ENCODE measurements at regions not wholly inside any gene's neighbourhood (a gene's known extent, or its start where the extent isn't known, plus 50 kb on each side); places are given as distances from the start of the nearest gene placed in this dataset.
"Not testable (repeated sequence)": the region's sequence is repeated elsewhere in the genome, so short reads cannot be mapped to it uniquely, and the experiment has no call there.

DNA sequence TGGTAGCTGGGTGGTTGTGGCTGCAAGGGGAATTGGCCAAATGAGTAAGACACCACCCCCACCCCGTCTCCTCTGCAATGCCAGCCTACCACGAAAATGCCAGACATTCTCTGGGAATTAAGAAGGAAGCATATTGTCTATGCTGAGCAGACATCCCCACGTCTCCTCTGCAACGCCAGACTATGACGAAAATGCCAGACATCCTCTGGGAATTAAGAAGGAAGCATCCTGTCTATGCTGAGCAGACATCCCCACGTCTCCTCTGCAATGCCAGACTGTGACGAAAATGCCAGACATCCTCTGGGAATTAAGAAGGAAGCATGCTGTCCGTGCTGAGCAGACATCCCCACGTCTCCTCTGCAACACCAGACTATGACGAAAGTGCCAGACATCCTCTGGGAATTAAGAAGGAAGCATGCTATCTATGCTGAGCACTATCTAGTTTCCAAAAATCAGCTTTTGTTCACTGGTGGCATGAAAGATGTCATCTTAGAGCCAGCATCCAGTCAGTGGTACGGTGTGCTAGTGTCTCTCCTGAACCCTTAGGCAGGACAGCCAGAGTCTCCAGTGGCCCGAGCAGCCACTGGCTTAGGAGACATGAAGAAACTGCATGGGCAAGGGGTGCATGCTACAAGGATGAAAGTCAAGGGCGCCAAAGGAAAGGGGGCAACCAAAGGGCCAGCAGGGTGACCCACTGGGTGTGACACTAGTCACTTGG lies 339.8 kb upstream of the FRG1 start:
- H3K27me3 ChIP-seq (ENCODE audit: control insufficient read depth, low read length): no peaks in the 10 kb centered on the region
- H3F3A ChIP-seq (ENCODE audit: control insufficient read depth, insufficient read depth): no peaks in the 10 kb centered on the region
- H3K36me3 ChIP-seq (ENCODE audit: control insufficient read depth, low read length): no peaks in the 10 kb centered on the region
- no peaks in the 10 kb centered on the region for H4K20me1 ChIP-seq (ENCODE audit: control insufficient read depth, insufficient read depth, low read depth, low read length)
- no peaks in the 10 kb centered on the region for H3K9me3 ChIP-seq (ENCODE audit: control insufficient read depth, insufficient read depth, low read length)
- H3K27ac ChIP-seq (ENCODE audit: low read depth, low read length): no peak overlapping the region
- H3K4me3 ChIP-seq (ENCODE audit: low read length): no peak overlapping the region
- H3K79me2 ChIP-seq (ENCODE audit: control insufficient read depth, low read length): no peaks in the 10 kb centered on the region
- no peaks in the 10 kb centered on the region for H3K9me2 ChIP-seq (replicated peaks; ENCODE audit: control insufficient read depth, low read length)
- TF ChIP-seq EZH2phosphoT487 (IDR thresholded peaks at IDR 0.05; ENCODE audit: borderline replicate concordance, low read length): no peak
- TF ChIP-seq, protein P1, sequence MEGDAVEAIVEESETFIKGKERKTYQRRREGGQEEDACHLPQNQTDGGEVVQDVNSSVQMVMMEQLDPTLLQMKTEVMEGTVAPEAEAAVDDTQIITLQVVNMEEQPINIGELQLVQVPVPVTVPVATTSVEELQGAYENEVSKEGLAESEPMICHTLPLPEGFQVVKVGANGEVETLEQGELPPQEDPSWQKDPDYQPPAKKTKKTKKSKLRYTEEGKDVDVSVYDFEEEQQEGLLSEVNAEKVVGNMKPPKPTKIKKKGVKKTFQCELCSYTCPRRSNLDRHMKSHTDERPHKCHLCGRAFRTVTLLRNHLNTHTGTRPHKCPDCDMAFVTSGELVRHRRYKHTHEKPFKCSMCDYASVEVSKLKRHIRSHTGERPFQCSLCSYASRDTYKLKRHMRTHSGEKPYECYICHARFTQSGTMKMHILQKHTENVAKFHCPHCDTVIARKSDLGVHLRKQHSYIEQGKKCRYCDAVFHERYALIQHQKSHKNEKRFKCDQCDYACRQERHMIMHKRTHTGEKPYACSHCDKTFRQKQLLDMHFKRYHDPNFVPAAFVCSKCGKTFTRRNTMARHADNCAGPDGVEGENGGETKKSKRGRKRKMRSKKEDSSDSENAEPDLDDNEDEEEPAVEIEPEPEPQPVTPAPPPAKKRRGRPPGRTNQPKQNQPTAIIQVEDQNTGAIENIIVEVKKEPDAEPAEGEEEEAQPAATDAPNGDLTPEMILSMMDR (IDR thresholded peaks at IDR 0.05; ENCODE audit: low read depth, low read length, poor library complexity, severe bottlenecking): no peak
- H3K4me2 ChIP-seq (ENCODE audit: low read length): no peak overlapping the region
- no peaks in the 10 kb centered on the region for H3K4me1 ChIP-seq (ENCODE audit: control insufficient read depth, low read length)

DNA sequence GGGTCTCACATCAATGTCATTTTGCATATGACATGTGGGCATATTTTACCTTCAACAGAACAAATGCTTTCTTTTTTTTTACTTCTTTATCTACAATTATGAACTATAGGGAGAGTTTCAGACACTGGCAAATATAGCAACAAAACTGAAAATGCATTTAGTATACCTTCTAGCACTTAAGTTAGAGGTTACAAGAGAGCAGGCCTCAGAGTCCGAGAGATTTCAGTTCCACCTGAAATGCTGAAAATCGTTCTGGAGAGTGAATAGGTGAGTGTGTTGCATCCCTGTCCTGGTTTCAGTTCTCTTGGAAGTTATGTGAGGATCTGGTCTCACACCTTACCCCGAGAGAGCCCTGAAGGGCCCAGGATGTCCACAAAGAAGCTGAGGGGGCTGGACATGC lies 337.8 kb upstream of the FRG1 start:
- not testable (repeated sequence) for H3K9me2 ChIP-seq (replicated peaks; ENCODE audit: control insufficient read depth, low read length); H4K20me1 ChIP-seq (ENCODE audit: control insufficient read depth, insufficient read depth, low read depth, low read length); H3K9me3 ChIP-seq (ENCODE audit: control insufficient read depth, insufficient read depth, low read length); H3F3A ChIP-seq (ENCODE audit: control insufficient read depth, insufficient read depth); H3K27me3 ChIP-seq (ENCODE audit: control insufficient read depth, low read length); H3K4me1 ChIP-seq (ENCODE audit: control insufficient read depth, low read length); H3K36me3 ChIP-seq (ENCODE audit: control insufficient read depth, low read length); H3K79me2 ChIP-seq (ENCODE audit: control insufficient read depth, low read length); H3K27ac ChIP-seq (ENCODE audit: low read depth, low read length); H3K4me3 ChIP-seq (ENCODE audit: low read length); H3K4me2 ChIP-seq (ENCODE audit: low read length)

DNA sequence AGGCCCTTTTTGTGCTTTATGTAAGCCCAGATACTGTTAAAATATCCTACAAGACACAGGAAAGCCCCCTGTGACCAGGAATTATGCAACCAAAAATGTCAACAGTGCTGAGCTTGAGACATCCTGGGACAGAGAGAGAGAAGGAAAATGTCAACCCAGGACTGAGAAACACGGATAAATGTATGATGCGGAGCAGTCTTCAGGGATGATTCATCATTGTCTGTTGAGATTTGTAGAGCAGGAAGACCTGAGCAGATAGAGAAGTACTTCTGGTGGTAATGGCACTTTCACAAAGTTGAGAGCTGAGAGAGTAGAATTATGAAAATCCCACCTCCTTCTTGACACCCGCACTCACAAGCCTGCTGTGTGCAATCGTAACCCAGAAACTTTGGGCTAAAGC lies 330.1 kb upstream of the FRG1 start:
- not testable (repeated sequence) for H3K4me3 ChIP-seq (ENCODE audit: low read length); H3K4me2 ChIP-seq (ENCODE audit: low read length); H3K79me2 ChIP-seq (ENCODE audit: control insufficient read depth, low read length); H3K36me3 ChIP-seq (ENCODE audit: control insufficient read depth, low read length); H3K27me3 ChIP-seq (ENCODE audit: control insufficient read depth, low read length); H3K9me2 ChIP-seq (replicated peaks; ENCODE audit: control insufficient read depth, low read length); H3K4me1 ChIP-seq (ENCODE audit: control insufficient read depth, low read length); H3K9me3 ChIP-seq (ENCODE audit: control insufficient read depth, insufficient read depth, low read length); H3K27ac ChIP-seq (ENCODE audit: low read depth, low read length); H4K20me1 ChIP-seq (ENCODE audit: control insufficient read depth, insufficient read depth, low read depth, low read length); H3F3A ChIP-seq (ENCODE audit: control insufficient read depth, insufficient read depth)

DNA sequence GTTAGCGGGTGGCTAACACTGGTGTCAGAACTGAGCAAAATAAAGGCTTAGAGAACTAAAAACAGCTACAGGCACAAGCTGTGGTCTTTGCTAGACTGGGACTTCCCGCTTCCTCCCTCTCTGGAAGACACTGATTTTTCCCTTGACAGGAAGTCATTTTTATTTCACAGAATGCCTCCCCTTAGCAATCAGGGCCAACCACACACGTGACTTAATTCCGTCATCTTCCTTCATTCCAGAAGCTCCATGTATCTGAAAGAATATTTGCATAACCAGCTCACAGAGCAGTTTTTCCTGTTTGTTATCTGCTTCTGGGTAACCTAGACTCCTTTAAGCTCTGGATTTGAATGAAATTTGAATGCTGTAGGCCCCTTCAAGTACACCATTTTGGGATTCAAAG lies 327.5 kb upstream of the FRG1 start:
- no peak overlapping the region for H3K27ac ChIP-seq (ENCODE audit: low read depth, low read length)

More for the DNA sequence above, 327.5 kb upstream of the FRG1 start:
- H3K27me3 ChIP-seq (ENCODE audit: control insufficient read depth, low read length): no peaks in the 10 kb centered on the region
- TF ChIP-seq, protein P1 (IDR thresholded peaks at IDR 0.05; ENCODE audit: low read depth, low read length, poor library complexity, severe bottlenecking): no peak
- no peak for TF ChIP-seq EZH2phosphoT487 (IDR thresholded peaks at IDR 0.05; ENCODE audit: borderline replicate concordance, low read length)
- H3F3A ChIP-seq (ENCODE audit: control insufficient read depth, insufficient read depth): no peaks in the 10 kb centered on the region
- H3K79me2 ChIP-seq (ENCODE audit: control insufficient read depth, low read length): no peaks in the 10 kb centered on the region
- no peak overlapping the region for H3K4me3 ChIP-seq (ENCODE audit: low read length)
- H3K4me2 ChIP-seq (ENCODE audit: low read length): no peak overlapping the region
- H3K36me3 ChIP-seq (ENCODE audit: control insufficient read depth, low read length): no peaks in the 10 kb centered on the region
- no peaks in the 10 kb centered on the region for H3K9me2 ChIP-seq (replicated peaks; ENCODE audit: control insufficient read depth, low read length)
- H4K20me1 ChIP-seq (ENCODE audit: control insufficient read depth, insufficient read depth, low read depth, low read length): no peaks in the 10 kb centered on the region
- no peaks in the 10 kb centered on the region for H3K4me1 ChIP-seq (ENCODE audit: control insufficient read depth, low read length)
- peaks cover 5% of the 10 kb centered on the region; the same call in 1 of the 2 replicates for H3K9me3 ChIP-seq (ENCODE audit: control insufficient read depth, insufficient read depth, low read length)

Measured in DOHH2 (cell line).